Pancreas (tissue), 10 donors: ENCODE measurements at regions not wholly inside any gene's neighbourhood (a gene's known extent, or its start where the extent isn't known, plus 50 kb on each side); places are given as distances from the start of the nearest gene placed in this dataset.

ENCODE experiments used
- ATAC-seq, 4 donors: fragments of 200-7000 bp; cut with Tn5 transposase; one replicate each; pipeline versions ENCODE4 v1.8.0 to v1.9.1; 2020; ENCODE audit warnings: mild to moderate bottlenecking in 4 of 4, moderate library complexity in 4 of 4
- DNase-seq, 6 donors: peaks; one replicate each; pipeline ENCODE4 v3.0.0-alpha.2; 2020
- FAIRE-seq: peaks from 2 replicates; lab custom pipeline; 2012; peaks lifted over from hg19 to GRCh38; lab: Jason Lieb, UNC
- H3K27ac ChIP-seq, 4 donors: fragments of 200-600 bp; sonication (generic); 1 replicate in 3 of 4; 2 replicates in 1 of 4; pipeline versions ENCODE4 v1.5.0 to v1.8.0; 2020
- H3K27me3 ChIP-seq, 4 donors: fragments of 200-600 bp; one replicate each; pipeline ENCODE4 v1.8.0; 2021
- H3K36me3 ChIP-seq, 3 donors: fragments of 200-600 bp; sonication (generic) in 1 of 3; one replicate each; pipeline versions ENCODE4 v1.5.0 to v1.8.0; 2020 to 2021
- H3K4me1 ChIP-seq, 3 donors: fragments of 200-600 bp; one replicate each; pipeline ENCODE4 v1.8.0; 2021
- H3K4me3 ChIP-seq, 4 donors: fragments of 200-600 bp; sonication (generic) in 2 of 4; one replicate each; pipeline versions ENCODE4 v1.5.0 to v1.8.0; 2020 to 2021
- H3K9me3 ChIP-seq, 4 donors: fragments of 200-600 bp; one replicate each; pipeline ENCODE4 v1.8.0; 2021
- CTCF ChIP-seq, 4 donors: fragments of 200-600 bp; sonication (generic) in 3 of 4; IDR thresholded peaks; one replicate each; pipeline versions ENCODE4 v1.5.0 to v1.8.0; 2021; ENCODE audit warnings: antibody characterized with exemption in 4 of 4
- WGBS, 2 donors: extraction: QIAGEN DNeasy Blood & Tissue Kit; methylation state at CpG; one replicate each; pipeline ENCODE4 v1.1.7; 2013; 5-methylcytosine and 5-hydroxymethylcytosine counted together
- intact Hi-C, 3 donors: fragments of 100-400 bp; cut with DNase I; formaldehyde crosslinking; loops; one replicate each; pipeline versions ENCODE4 v1.11.1 to v1.14.2; 2022
- donor health status: healthy with polysubstance abuse.
- donor health status: DM: no; HTN: no; CAD: no; lungs with moderate emphysema.
- donor health status: DM: no; HTN: no; CAD: no.
- donor health status: control.
- donor health status: control.
- donor health status: Bipolar disorder and iron deficiency.
- donor health status: DM: yes; HTN: yes; CAD: no.
- donor health status: DM: no; HTN: no; CAD: no.
- donor health status: DM: no; HTN: no; CAD: no.
- donor health status: DM: yes; HTN: yes; CAD: no.

GRCh38 chr2:53021828-53022227, 745.8 kb upstream of the CHAC2 start:
- H3K27ac ChIP-seq = no peak overlapping the region
- WGBS, 2 donors = 87 to 100% methylated on average over 2 of the region's 2 CpGs
- intact Hi-C loops = no loop called here
- peaks cover 0 to 4% (median 0%) of the 10 kb centered on the region in 3 donors for H3K4me1 ChIP-seq
- H3K9me3 ChIP-seq = no peaks in the 10 kb centered on the region
- H3K4me3 ChIP-seq = no peak overlapping the region
- ATAC-seq (no peak), DNase-seq (no peak), FAIRE-seq (no peak)
- no peak for TF ChIP-seq CTCF (IDR thresholded peaks at IDR 0.05)
- H3K36me3 ChIP-seq = no peaks in the 10 kb centered on the region
- no peaks in the 10 kb centered on the region for H3K27me3 ChIP-seq

GRCh38 chr2:53021292-53021691, 746.3 kb upstream of the CHAC2 start:
- intact Hi-C loops = no loop called here
- ATAC-seq (peak in 2 of 4 donors; percentile 24 to 38), FAIRE-seq (no peak), DNase-seq (no peak)
- TF ChIP-seq CTCF (IDR thresholded peaks at IDR 0.05) = no peak
- Histone ChIP-seq H3K4me3 (no peak overlapping the region), H3K36me3 (no peaks in the 10 kb centered on the region), H3K27ac (no peak overlapping the region), H3K4me1 (peaks cover 0 to 4% (median 0%) of the 10 kb centered on the region in 3 donors), H3K27me3 (no peaks in the 10 kb centered on the region), H3K9me3 (no peaks in the 10 kb centered on the region)
- 62 to 70% methylated on average over 3 of the region's 3 CpGs for whole genome bisulfite sequencing, 2 donors

GRCh38 chr2:53018825-53019425, 748.7 kb upstream of the CHAC2 start:
- Histone ChIP-seq H3K36me3 (no peaks in the 10 kb centered on the region), H3K27ac (no peak overlapping the region), H3K4me3 (no peak overlapping the region), H3K4me1 (no peaks in the 10 kb centered on the region), H3K9me3 (no peaks in the 10 kb centered on the region), H3K27me3 (no peaks in the 10 kb centered on the region)
- peak in 3 of 4 donors; percentile 51 to 76 (median 51) for ATAC-seq
- intact Hi-C loops = no loop called here
- 27 to 37% methylated on average over 2 of the region's 2 CpGs for WGBS, 2 donors
- no peak for TF ChIP-seq CTCF (IDR thresholded peaks at IDR 0.05)
- no peak for FAIRE-seq
- DNase-seq = no peak

GRCh38 chr2:53006980-53007379, 760.6 kb upstream of the CHAC2 start:
- Histone ChIP-seq H3K27me3 (no peaks in the 10 kb centered on the region), H3K27ac (no peak overlapping the region), H3K9me3 (no peaks in the 10 kb centered on the region), H3K4me3 (no peak overlapping the region), H3K4me1 (no peaks in the 10 kb centered on the region), H3K36me3 (no peaks in the 10 kb centered on the region)
- DNase-seq (no peak), ATAC-seq (no peak), FAIRE-seq (no peak)
- 61 to 68% methylated on average over 2 of the region's 2 CpGs for WGBS, 2 donors
- intact Hi-C loops = no loop called here
- TF ChIP-seq CTCF (IDR thresholded peaks at IDR 0.05) = no peak

- DNase-seq (no peak), FAIRE-seq (no peak), ATAC-seq (no peak)
- intact Hi-C loops = no loop called here
- Histone ChIP-seq H3K4me3 (no peak overlapping the region), H3K4me1 (no peaks in the 10 kb centered on the region), H3K9me3 (no peaks in the 10 kb centered on the region), H3K27ac (no peak overlapping the region), H3K36me3 (no peaks in the 10 kb centered on the region), H3K27me3 (no peaks in the 10 kb centered on the region)
- WGBS, 2 donors = 85 to 90% methylated on average over 3 of the region's 3 CpGs
- TF ChIP-seq CTCF (IDR thresholded peaks at IDR 0.05) = no peak
Measured at GRCh38 chr2:53004413-53004812, 763.2 kb upstream of the CHAC2 start.
